Upper lobe of right lung (tissue), 1 donor: ENCODE measurements at regions not wholly inside any gene's neighbourhood (a gene's known extent, or its start where the extent isn't known, plus 50 kb on each side); places are given as distances from the start of the nearest gene placed in this dataset.

ENCODE experiments used
- ATAC-seq: fragments of 200-7000 bp; cut with Tn5 transposase; one replicate; pipeline ENCODE4 v1.9.1; 2020; ENCODE audit warnings: mild to moderate bottlenecking, moderate library complexity
- DNase-seq: peaks from one replicate; pipeline ENCODE4 v3.0.0-alpha.2; 2020
- H3K27ac ChIP-seq: fragments of 200-600 bp; one replicate; pipeline ENCODE4 v1.8.0; 2022
- H3K27me3 ChIP-seq: fragments of 200-600 bp; one replicate; pipeline ENCODE4 v1.8.0; 2022; ENCODE audit warnings: mild to moderate bottlenecking
- H3K36me3 ChIP-seq: fragments of 200-600 bp; one replicate; pipeline ENCODE4 v1.8.0; 2022
- H3K4me1 ChIP-seq: fragments of 200-600 bp; one replicate; pipeline ENCODE4 v1.8.0; 2022
- H3K4me3 ChIP-seq: fragments of 200-600 bp; one replicate; pipeline ENCODE4 v1.8.0; 2022; ENCODE audit warnings: mild to moderate bottlenecking
- H3K9me3 ChIP-seq: fragments of 200-600 bp; one replicate; pipeline ENCODE4 v1.8.0; 2022
- CTCF ChIP-seq: fragments of 200-600 bp; IDR thresholded peaks from one replicate; pipeline ENCODE4 v1.8.0; 2022; ENCODE audit warnings: antibody characterized with exemption
- intact Hi-C: fragments of 100-400 bp; cut with DNase I; formaldehyde crosslinking; loops from one replicate; pipeline ENCODE4 v1.11.0; 2022
- donor health status: DM: no; HTN: yes; CAD: no; lungs with severe emphysema.

- TF ChIP-seq CTCF = no peak
- Histone ChIP-seq H3K27ac (no peak overlapping the region), H3K9me3 (no peaks in the 10 kb centered on the region), H3K36me3 (no peaks in the 10 kb centered on the region), H3K27me3 (no peaks in the 10 kb centered on the region), H3K4me1 (no peaks in the 10 kb centered on the region), H3K4me3 (no peak overlapping the region)
- DNase-seq (no peak), ATAC-seq (no peak)
- intact Hi-C loops = no loop called here
These were observed 528.8 kb downstream of the IRX1 start for GRCh38 chr5:4124221-4124970.

GRCh38 chr5:4128994-4129393, 533.4 kb downstream of the IRX1 start:
- DNase-seq (no peak), ATAC-seq (no peak)
- TF ChIP-seq CTCF = no peak
- no peaks in the 10 kb centered on the region for H3K4me1 ChIP-seq
- no peaks in the 10 kb centered on the region for H3K36me3 ChIP-seq
- no peak overlapping the region for H3K4me3 ChIP-seq
- H3K9me3 ChIP-seq = no peaks in the 10 kb centered on the region
- intact Hi-C loops = no loop called here
- no peaks in the 10 kb centered on the region for H3K27me3 ChIP-seq
- no peak overlapping the region for H3K27ac ChIP-seq

GRCh38 chr5:4129523-4129922, 533.9 kb downstream of the IRX1 start:
- ATAC-seq (no peak), DNase-seq (no peak)
- Histone ChIP-seq H3K4me3 (no peak overlapping the region), H3K36me3 (no peaks in the 10 kb centered on the region), H3K4me1 (no peaks in the 10 kb centered on the region), H3K27me3 (no peaks in the 10 kb centered on the region), H3K27ac (no peak overlapping the region), H3K9me3 (no peaks in the 10 kb centered on the region)
- intact Hi-C loops = no loop called here
- TF ChIP-seq CTCF = no peak

- Histone ChIP-seq H3K9me3 (no peaks in the 10 kb centered on the region), H3K4me3 (no peak overlapping the region), H3K27me3 (no peaks in the 10 kb centered on the region), H3K4me1 (no peaks in the 10 kb centered on the region), H3K27ac (no peak overlapping the region), H3K36me3 (no peaks in the 10 kb centered on the region)
- no peak for DNase-seq
- no peak for ATAC-seq
- intact Hi-C loops = no loop called here
- TF ChIP-seq CTCF = no peak
These were observed 535.2 kb downstream of the IRX1 start for GRCh38 chr5:4130819-4131218.

- Histone ChIP-seq H3K9me3 (no peaks in the 10 kb centered on the region), H3K4me1 (no peaks in the 10 kb centered on the region), H3K4me3 (no peak overlapping the region), H3K36me3 (no peaks in the 10 kb centered on the region), H3K27ac (no peak overlapping the region), H3K27me3 (no peaks in the 10 kb centered on the region)
- TF ChIP-seq CTCF = no peak
- ATAC-seq = no peak
- intact Hi-C loops = no loop called here
- DNase-seq = no peak
These were observed 542.1 kb downstream of the IRX1 start for GRCh38 chr5:4137781-4138180.

- intact Hi-C loops = no loop called here
- H3K4me3 ChIP-seq = no peak overlapping the region
- H3K27ac ChIP-seq = no peak overlapping the region
- DNase-seq (no peak), ATAC-seq (no peak)
- no peaks in the 10 kb centered on the region for H3K27me3 ChIP-seq
- no peak for TF ChIP-seq CTCF
- no peaks in the 10 kb centered on the region for H3K4me1 ChIP-seq
- H3K9me3 ChIP-seq = no peaks in the 10 kb centered on the region
- no peaks in the 10 kb centered on the region for H3K36me3 ChIP-seq
These were observed 547.2 kb downstream of the IRX1 start for GRCh38 chr5:4142842-4143241.
